ENCODE measurements at regions not wholly inside any gene's neighbourhood (a gene's known extent, or its start where the extent isn't known, plus 50 kb on each side); places are given as distances from the start of the nearest gene placed in this dataset.

DNA sequence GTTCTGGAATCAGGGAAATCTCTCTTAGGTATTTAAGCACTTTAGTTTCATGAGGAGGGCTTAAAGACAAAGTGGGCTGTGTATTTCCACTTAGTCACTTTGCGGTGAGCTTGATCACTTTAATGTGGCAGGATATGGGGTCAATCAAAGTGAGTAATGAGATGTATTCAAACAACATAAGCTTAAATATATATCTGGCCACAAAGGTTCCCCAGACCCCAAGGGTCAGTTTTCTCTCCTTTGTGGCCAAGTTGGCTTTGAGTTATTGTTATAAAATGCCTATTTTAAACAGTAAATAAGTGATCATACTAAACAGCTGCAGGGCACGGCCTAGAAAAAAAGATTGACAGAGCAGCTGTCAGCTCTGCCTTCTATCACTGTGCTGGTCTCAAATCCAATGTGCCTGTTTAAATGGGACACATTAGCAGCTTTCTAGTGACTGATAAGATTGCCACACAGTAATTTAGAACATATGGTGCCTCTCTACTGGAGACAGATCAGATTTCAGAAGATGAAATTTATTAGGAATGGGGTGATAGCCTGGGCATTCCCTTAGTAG is 363.9 kb downstream of the AGTPBP1 start:
- no peak for DNase-seq
- H3K79me2 ChIP-seq (ENCODE audit: insufficient read depth, low read length), result no peaks in the 10 kb centered on the region
- Mint-ChIP-seq H3K9me3 (peaks cover 2 to 10% (median 4%) of the 10 kb centered on the region in 7 donors), H3K27me3 (ENCODE audit: low read depth in 3 of 3) (peaks cover 0 to 2% (median 1%) of the 10 kb centered on the region in 3 donors), H3K4me1 (no peaks in the 10 kb centered on the region), H3K27ac (no peak overlapping the region), H3K4me3 (no peak overlapping the region), H3K36me3 (no peaks in the 10 kb centered on the region)
- H3K9ac ChIP-seq (ENCODE audit: insufficient read depth, low read length, poor library complexity, severe bottlenecking), result no peak overlapping the region
- H3K4me2 ChIP-seq (replicated peaks; ENCODE audit: extremely low read depth, low read length, poor library complexity, severe bottlenecking), result no peak overlapping the region
- no peaks in the 10 kb centered on the region for H4K20me1 ChIP-seq (ENCODE audit: insufficient read depth, low read length)
- no peak overlapping the region for H2AFZ ChIP-seq (ENCODE audit: insufficient read depth, low read depth, low read length, poor library complexity, severe bottlenecking)
- WGBS (ENCODE audit: insufficient coverage), result no CpG with 5 or more reads among the region's 2 CpGs
- H3K36me3 ChIP-seq (replicated peaks in 1 of 2; ENCODE audit: control insufficient read depth in 1 of 2, insufficient read depth in 2 of 2, low read length in 2 of 2), result no peaks in the 10 kb centered on the region
- no peak overlapping the region for H3K4me3 ChIP-seq (replicated peaks in 1 of 3; ENCODE audit: low read depth in 2 of 3, low read length in 3 of 3)
- no peaks in the 10 kb centered on the region for H3K9me3 ChIP-seq (replicated peaks in 1 of 2; ENCODE audit: control insufficient read depth in 1 of 2, insufficient read depth in 1 of 2, low read length in 2 of 2)
- H3K4me1 ChIP-seq (ENCODE audit: control insufficient read depth in 1 of 2, insufficient read depth in 2 of 2, low read length in 2 of 2), result no peaks in the 10 kb centered on the region
- intact Hi-C loops (cut with micrococcal nuclease), result no loop called here
- H3K27me3 ChIP-seq (ENCODE audit: control insufficient read depth in 2 of 2, insufficient read depth in 2 of 2, low read length in 2 of 2), result no peaks in the 10 kb centered on the region
- TF ChIP-seq, protein P1, sequence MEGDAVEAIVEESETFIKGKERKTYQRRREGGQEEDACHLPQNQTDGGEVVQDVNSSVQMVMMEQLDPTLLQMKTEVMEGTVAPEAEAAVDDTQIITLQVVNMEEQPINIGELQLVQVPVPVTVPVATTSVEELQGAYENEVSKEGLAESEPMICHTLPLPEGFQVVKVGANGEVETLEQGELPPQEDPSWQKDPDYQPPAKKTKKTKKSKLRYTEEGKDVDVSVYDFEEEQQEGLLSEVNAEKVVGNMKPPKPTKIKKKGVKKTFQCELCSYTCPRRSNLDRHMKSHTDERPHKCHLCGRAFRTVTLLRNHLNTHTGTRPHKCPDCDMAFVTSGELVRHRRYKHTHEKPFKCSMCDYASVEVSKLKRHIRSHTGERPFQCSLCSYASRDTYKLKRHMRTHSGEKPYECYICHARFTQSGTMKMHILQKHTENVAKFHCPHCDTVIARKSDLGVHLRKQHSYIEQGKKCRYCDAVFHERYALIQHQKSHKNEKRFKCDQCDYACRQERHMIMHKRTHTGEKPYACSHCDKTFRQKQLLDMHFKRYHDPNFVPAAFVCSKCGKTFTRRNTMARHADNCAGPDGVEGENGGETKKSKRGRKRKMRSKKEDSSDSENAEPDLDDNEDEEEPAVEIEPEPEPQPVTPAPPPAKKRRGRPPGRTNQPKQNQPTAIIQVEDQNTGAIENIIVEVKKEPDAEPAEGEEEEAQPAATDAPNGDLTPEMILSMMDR (IDR thresholded peaks at IDR 0.05), result no peak
- no peak overlapping the region for H3K27ac ChIP-seq (ENCODE audit: low read depth in 1 of 2, low read length in 2 of 2)

DNA sequence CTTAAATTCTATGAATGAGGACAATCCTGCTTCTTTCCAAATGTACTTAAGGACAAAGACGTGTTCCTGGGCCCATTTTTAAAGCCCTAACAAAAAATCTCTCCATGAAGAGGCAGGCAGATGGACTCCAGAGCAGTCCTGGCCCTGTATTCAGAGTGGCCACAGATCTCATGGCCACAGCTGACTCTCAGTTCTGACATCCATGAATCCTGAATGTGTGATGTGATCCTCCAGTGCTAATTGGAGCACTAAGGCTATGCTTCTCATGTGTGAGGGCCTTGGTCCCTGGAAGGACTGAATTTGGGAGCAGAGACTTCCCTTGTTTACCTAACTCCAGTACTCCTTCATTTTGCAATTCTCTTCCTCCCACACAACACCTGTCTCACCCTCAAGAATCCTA is 373.0 kb downstream of the AGTPBP1 start:
- H4K20me1 ChIP-seq (ENCODE audit: insufficient read depth, low read length), result no peaks in the 10 kb centered on the region
- no peak overlapping the region for H3K4me2 ChIP-seq (replicated peaks; ENCODE audit: extremely low read depth, low read length, poor library complexity, severe bottlenecking)
- H3K9me3 ChIP-seq (replicated peaks in 1 of 2; ENCODE audit: control insufficient read depth in 1 of 2, insufficient read depth in 1 of 2, low read length in 2 of 2), result peaks cover 0 to 3% of the 10 kb centered on the region in 2 donors
- no peak overlapping the region for H3K4me3 ChIP-seq (replicated peaks in 1 of 3; ENCODE audit: low read depth in 2 of 3, low read length in 3 of 3)
- H3K36me3 Mint-ChIP-seq, result no peaks in the 10 kb centered on the region
- TF ChIP-seq, protein P1 (IDR thresholded peaks at IDR 0.05), result no peak
- no peak for DNase-seq
- no peaks in the 10 kb centered on the region for H3K4me1 Mint-ChIP-seq
- no peak overlapping the region for H2AFZ ChIP-seq (ENCODE audit: insufficient read depth, low read depth, low read length, poor library complexity, severe bottlenecking)
- H3K9me3 Mint-ChIP-seq, result peaks cover 3 to 18% (median 3%) of the 10 kb centered on the region in 7 donors
- 80% methylated on average over 1 of the region's 1 CpG for WGBS (ENCODE audit: insufficient coverage)
- H3K27me3 ChIP-seq (ENCODE audit: control insufficient read depth in 2 of 2, insufficient read depth in 2 of 2, low read length in 2 of 2), result no peaks in the 10 kb centered on the region
- H3K4me1 ChIP-seq (ENCODE audit: control insufficient read depth in 1 of 2, insufficient read depth in 2 of 2, low read length in 2 of 2), result no peaks in the 10 kb centered on the region
- peaks cover 0 to 5% (median 0%) of the 10 kb centered on the region in 3 donors for H3K27me3 Mint-ChIP-seq (ENCODE audit: low read depth in 3 of 3)
- no peaks in the 10 kb centered on the region for H3K79me2 ChIP-seq (ENCODE audit: insufficient read depth, low read length)
- H3K9ac ChIP-seq (ENCODE audit: insufficient read depth, low read length, poor library complexity, severe bottlenecking), result no peak overlapping the region
- intact Hi-C loops (cut with micrococcal nuclease), result no loop called here
- H3K27ac ChIP-seq (ENCODE audit: low read depth in 1 of 2, low read length in 2 of 2), result no peak overlapping the region
- H3K4me3 Mint-ChIP-seq, result no peak overlapping the region
- H3K27ac Mint-ChIP-seq, result no peak overlapping the region
- no peaks in the 10 kb centered on the region for H3K36me3 ChIP-seq (replicated peaks in 1 of 2; ENCODE audit: control insufficient read depth in 1 of 2, insufficient read depth in 2 of 2, low read length in 2 of 2)

Measured in CD14-positive monocyte (primary cell).